H1 (cell line): ENCODE measurements at regions not wholly inside any gene's neighbourhood (a gene's known extent, or its start where the extent isn't known, plus 50 kb on each side); places are given as distances from the start of the nearest gene placed in this dataset.
A peak's percentile ranks its signal among the peaks of the same experiment; 100 is the strongest.

ENCODE experiments used
- BRCA1 ChIP-seq: IDR thresholded peaks from 2 replicates; pipeline ENCODE4 v1.6.1; 2012; ENCODE audit warnings: low read depth, low read length, improper control_type of control experiment
- CEBPB ChIP-seq: IDR thresholded peaks from 2 replicates; pipeline ENCODE4 v1.6.1; 2012; ENCODE audit warnings: low read depth, low read length
- CHD2 ChIP-seq: IDR thresholded peaks from 2 replicates; pipeline ENCODE4 v1.6.1; 2012; ENCODE audit warnings: low read length, improper control_type of control experiment
- CREB1 ChIP-seq: IDR thresholded peaks from 2 replicates; pipeline ENCODE4 v1.6.1; 2012; ENCODE audit warnings: inconsistent platforms
- EP300 ChIP-seq, 2 experiments: IDR thresholded peaks; 1 replicate in 1 of 2; 2 replicates in 1 of 2; pipeline ENCODE4 v1.6.1; 2011 to 2012; ENCODE audit warnings: low read depth in 2 of 2, low read length in 2 of 2, mild to moderate bottlenecking in 2 of 2, borderline replicate concordance in 1 of 2, inconsistent platforms in 1 of 2, moderate library complexity in 1 of 2
- HDAC2 ChIP-seq, 2 experiments: fragments of 300-600 bp in 1 of 2; sonication (generic) in 1 of 2; IDR thresholded peaks; 2 replicates each; pipeline ENCODE4 v1.6.1; 2011 to 2012; ENCODE audit warnings: low read depth in 2 of 2, low read length in 2 of 2, mild to moderate bottlenecking in 2 of 2, moderate library complexity in 2 of 2, borderline replicate concordance in 1 of 2, inconsistent platforms in 1 of 2
- HDAC6 ChIP-seq: IDR thresholded peaks from one replicate; pipeline ENCODE4 v1.7.1; 2012; ENCODE audit warnings: low read depth, mild to moderate bottlenecking, inconsistent platforms, low read length, moderate library complexity
- JUND ChIP-seq: IDR thresholded peaks from 2 replicates; pipeline ENCODE4 v1.6.1; 2011; ENCODE audit warnings: mild to moderate bottlenecking, improper control_type of control experiment, low read length
- KDM1A ChIP-seq: fragments of 200-600, 300-600 bp; sonication (generic); IDR thresholded peaks from 2 replicates; pipeline ENCODE4 v1.7.1; 2016; ENCODE audit warnings: mild to moderate bottlenecking, low read length, borderline replicate concordance
- MAFK ChIP-seq: IDR thresholded peaks from 2 replicates; pipeline ENCODE4 v1.6.1; 2012; ENCODE audit warnings: low read depth, mild to moderate bottlenecking, improper control_type of control experiment, low read length
- NRF1 ChIP-seq: IDR thresholded peaks from 2 replicates; pipeline ENCODE4 v1.6.1; 2011; ENCODE audit warnings: mild to moderate bottlenecking, low read depth, low read length, improper control_type of control experiment
- RNF2 ChIP-seq: fragments of 200-900, 300-1000 bp; sonication (generic); IDR thresholded peaks from 2 replicates; pipeline ENCODE4 v1.7.1; 2016; ENCODE audit warnings: borderline replicate concordance, low read depth, mild to moderate bottlenecking, antibody characterized with exemption, low read length; ENCODE audit not compliant: poor library complexity, severe bottlenecking; ENCODE audit errors: missing control alignments
- SIN3A ChIP-seq, 2 experiments: IDR thresholded peaks in 1 of 2; conservative IDR thresholded peaks in 1 of 2; 2 replicates each; pipeline ENCODE4 v1.6.1; 2011 to 2012; ENCODE audit warnings: low read length in 2 of 2, improper control_type of control experiment in 1 of 2, low read depth in 1 of 2, mild to moderate bottlenecking in 1 of 2
- SIX5 ChIP-seq: IDR thresholded peaks from 2 replicates; pipeline ENCODE4 v1.6.1; 2011; ENCODE audit warnings: mild to moderate bottlenecking, low read depth, low read length
- SP1 ChIP-seq: IDR thresholded peaks from 2 replicates; pipeline ENCODE4 v1.6.1; 2011; ENCODE audit warnings: low read depth, low read length
- SUZ12 ChIP-seq: fragments of 200-600 bp; sonication (generic); IDR thresholded peaks from 2 replicates; pipeline ENCODE4 v1.6.1; 2012; ENCODE audit warnings: mild to moderate bottlenecking, inconsistent platforms, low read length, moderate library complexity, mixed read lengths
- TAF1 ChIP-seq: IDR thresholded peaks from 2 replicates; pipeline ENCODE4 v1.6.1; 2011; ENCODE audit warnings: mild to moderate bottlenecking, low read depth, low read length
- TAF7 ChIP-seq: optimal IDR thresholded peaks from 2 replicates; pipeline ENCODE3; 2011; ENCODE audit warnings: low read depth, mild to moderate bottlenecking, inconsistent platforms, low read length, moderate library complexity, borderline replicate concordance
- TF ChIP-seq, protein P1 (sequence below): IDR thresholded peaks from 2 replicates; pipeline ENCODE4 v1.6.1; 2012; ENCODE audit warnings: low read length, inconsistent platforms
- TF ChIP-seq, protein P2 (sequence below): IDR thresholded peaks from 2 replicates; pipeline ENCODE4 v1.6.1; 2012; ENCODE audit warnings: inconsistent platforms
- TF ChIP-seq, protein P3 (sequence below): IDR thresholded peaks from 2 replicates; pipeline ENCODE4 v1.6.1; 2011; ENCODE audit warnings: low read depth, mild to moderate bottlenecking, low read length; ENCODE audit not compliant: insufficient read depth

DNA sequence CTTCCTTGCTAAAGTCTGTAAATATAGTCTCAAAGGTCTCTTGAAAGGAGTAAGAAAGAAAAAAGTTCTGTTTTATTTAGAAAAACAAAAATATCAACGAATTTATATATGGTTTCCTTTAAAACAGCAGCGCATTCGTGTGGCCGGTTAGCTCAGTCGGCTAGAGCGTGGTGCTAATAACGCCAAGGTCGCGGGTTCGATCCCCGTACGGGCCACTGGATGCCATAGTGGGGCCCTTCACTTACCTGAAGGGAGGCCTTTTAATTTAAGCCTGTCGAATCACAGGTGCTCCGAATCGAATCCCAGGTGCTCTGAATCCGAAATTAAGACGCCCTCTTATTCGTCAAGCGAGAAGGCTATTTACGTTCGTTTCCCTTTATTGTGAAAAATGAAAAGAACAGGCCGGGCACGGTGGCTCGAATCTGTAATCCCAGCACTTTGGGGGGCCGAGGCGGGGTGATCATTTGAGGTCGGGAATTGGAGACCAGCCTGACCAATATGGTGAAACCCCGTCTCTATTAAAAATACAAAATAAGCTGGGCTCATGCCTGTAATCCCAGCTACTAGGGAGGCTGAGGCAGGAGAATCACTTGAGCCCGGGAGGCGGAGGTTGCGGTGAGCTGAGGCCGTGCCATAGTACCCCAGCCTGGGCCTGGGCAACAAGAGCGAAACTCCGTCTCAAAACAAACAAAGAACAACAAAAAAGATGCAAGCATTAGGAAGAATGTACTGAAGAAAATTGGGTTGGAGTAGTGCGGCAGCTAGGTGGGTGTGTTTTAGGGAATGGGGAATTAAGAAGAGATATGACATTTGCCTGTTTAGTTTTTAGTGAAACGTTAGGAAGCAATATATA, 195.8 kb upstream of the ZNF184 start (continued):
- TF ChIP-seq JUND (no peak), TAF7 (peak; percentile 45), KDM1A (0 out of 2 replicates have a peak, but pooled peaks have one; percentile 28), SUZ12 (no peak), NRF1 (no peak; the same call in 1 of the 2 replicates), HDAC6 (no peak), CREB1 (peak; percentile 12; the same call in 1 of the 2 replicates), CHD2 (no peak), SP1 (no peak), RNF2 (no peak), HDAC2 (IDR thresholded peaks at IDR 0.05; ENCODE audit: borderline replicate concordance in 1 of 2, low read depth in 2 of 2, low read length in 2 of 2) (no peak), SIX5 (no peak), BRCA1 (no peak), CEBPB (0 out of 2 replicates have a peak, but pooled peaks have one; percentile 20), SIN3A (conservative IDR thresholded peaks at IDR 0.05 in 1 of 2, IDR thresholded peaks at IDR 0.05 in 1 of 2; ENCODE audit: low read depth in 1 of 2, low read length in 2 of 2) (peak in 1 of 2 experiments; percentile 63; a peak in 1 of 4 replicates), MAFK (peak; percentile 45; the same call in 1 of the 2 replicates), TAF1 (no peak), EP300 (IDR thresholded peaks at IDR 0.05; ENCODE audit: borderline replicate concordance in 1 of 2, low read depth in 2 of 2, low read length in 2 of 2) (no peak)
- TF ChIP-seq, protein P1, sequence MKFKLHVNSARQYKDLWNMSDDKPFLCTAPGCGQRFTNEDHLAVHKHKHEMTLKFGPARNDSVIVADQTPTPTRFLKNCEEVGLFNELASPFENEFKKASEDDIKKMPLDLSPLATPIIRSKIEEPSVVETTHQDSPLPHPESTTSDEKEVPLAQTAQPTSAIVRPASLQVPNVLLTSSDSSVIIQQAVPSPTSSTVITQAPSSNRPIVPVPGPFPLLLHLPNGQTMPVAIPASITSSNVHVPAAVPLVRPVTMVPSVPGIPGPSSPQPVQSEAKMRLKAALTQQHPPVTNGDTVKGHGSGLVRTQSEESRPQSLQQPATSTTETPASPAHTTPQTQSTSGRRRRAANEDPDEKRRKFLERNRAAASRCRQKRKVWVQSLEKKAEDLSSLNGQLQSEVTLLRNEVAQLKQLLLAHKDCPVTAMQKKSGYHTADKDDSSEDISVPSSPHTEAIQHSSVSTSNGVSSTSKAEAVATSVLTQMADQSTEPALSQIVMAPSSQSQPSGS: peak; percentile 66; the same call in 1 of the 2 replicates
- TF ChIP-seq, protein P2, sequence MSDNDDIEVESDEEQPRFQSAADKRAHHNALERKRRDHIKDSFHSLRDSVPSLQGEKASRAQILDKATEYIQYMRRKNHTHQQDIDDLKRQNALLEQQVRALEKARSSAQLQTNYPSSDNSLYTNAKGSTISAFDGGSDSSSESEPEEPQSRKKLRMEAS: peak; percentile 36; the same call in 1 of the 2 replicates
- TF ChIP-seq, protein P3, sequence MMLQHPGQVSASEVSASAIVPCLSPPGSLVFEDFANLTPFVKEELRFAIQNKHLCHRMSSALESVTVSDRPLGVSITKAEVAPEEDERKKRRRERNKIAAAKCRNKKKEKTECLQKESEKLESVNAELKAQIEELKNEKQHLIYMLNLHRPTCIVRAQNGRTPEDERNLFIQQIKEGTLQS: no peak
